Left ventricle myocardium inferior (tissue), 1 donor: ENCODE measurements at regions not wholly inside any gene's neighbourhood (a gene's known extent, or its start where the extent isn't known, plus 50 kb on each side); places are given as distances from the start of the nearest gene placed in this dataset.

Experiments used
- DNase-seq: peaks from one replicate; pipeline ENCODE4 v3.0.0-alpha.2; 2020
- H3K27ac ChIP-seq: fragments of 200-600 bp; replicated peaks from 2 replicates; pipeline ENCODE4 v1.8.0; 2021
- H3K27me3 ChIP-seq: fragments of 200-600 bp; 2 replicates; pipeline ENCODE4 v1.8.0; 2021; ENCODE audit warnings: low read depth
- H3K36me3 ChIP-seq: fragments of 200-600 bp; 2 replicates; pipeline ENCODE4 v1.8.0; 2021
- H3K4me1 ChIP-seq: fragments of 200-600 bp; 2 replicates; pipeline ENCODE4 v1.8.0; 2021
- H3K4me3 ChIP-seq: fragments of 200-600 bp; 2 replicates; pipeline ENCODE4 v1.8.0; 2021; ENCODE audit warnings: mild to moderate bottlenecking, moderate library complexity
- H3K9me3 ChIP-seq: fragments of 200-600 bp; replicated peaks from 2 replicates; pipeline ENCODE4 v1.8.0; 2021
- intact Hi-C: fragments of 100-400 bp; cut with micrococcal nuclease; formaldehyde crosslinking; loops from one replicate; pipeline ENCODE4 v1.11.0; 2022
- TF ChIP-seq, protein P1 (sequence below): fragments of 200-600 bp; IDR thresholded peaks from 2 replicates; pipeline ENCODE4 v1.8.0; 2021; ENCODE audit warnings: antibody characterized with exemption, mild to moderate bottlenecking, borderline replicate concordance
- donor health status: DM: no; HTN: yes; CAD: no; lungs with severe emphysema.

- Histone ChIP-seq H3K27ac (no peak overlapping the region), H3K9me3 (no peaks in the 10 kb centered on the region), H3K27me3 (peaks cover 57% of the 10 kb centered on the region), H3K36me3 (no peaks in the 10 kb centered on the region), H3K4me1 (no peaks in the 10 kb centered on the region), H3K4me3 (no peak overlapping the region)
- intact Hi-C loops = no loop called here
- DNase-seq = no peak
- TF ChIP-seq, protein P1, sequence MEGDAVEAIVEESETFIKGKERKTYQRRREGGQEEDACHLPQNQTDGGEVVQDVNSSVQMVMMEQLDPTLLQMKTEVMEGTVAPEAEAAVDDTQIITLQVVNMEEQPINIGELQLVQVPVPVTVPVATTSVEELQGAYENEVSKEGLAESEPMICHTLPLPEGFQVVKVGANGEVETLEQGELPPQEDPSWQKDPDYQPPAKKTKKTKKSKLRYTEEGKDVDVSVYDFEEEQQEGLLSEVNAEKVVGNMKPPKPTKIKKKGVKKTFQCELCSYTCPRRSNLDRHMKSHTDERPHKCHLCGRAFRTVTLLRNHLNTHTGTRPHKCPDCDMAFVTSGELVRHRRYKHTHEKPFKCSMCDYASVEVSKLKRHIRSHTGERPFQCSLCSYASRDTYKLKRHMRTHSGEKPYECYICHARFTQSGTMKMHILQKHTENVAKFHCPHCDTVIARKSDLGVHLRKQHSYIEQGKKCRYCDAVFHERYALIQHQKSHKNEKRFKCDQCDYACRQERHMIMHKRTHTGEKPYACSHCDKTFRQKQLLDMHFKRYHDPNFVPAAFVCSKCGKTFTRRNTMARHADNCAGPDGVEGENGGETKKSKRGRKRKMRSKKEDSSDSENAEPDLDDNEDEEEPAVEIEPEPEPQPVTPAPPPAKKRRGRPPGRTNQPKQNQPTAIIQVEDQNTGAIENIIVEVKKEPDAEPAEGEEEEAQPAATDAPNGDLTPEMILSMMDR = no peak
These were observed 59.2 kb upstream of the SSX2IP start for GRCh38 chr1:84749427-84749826.

- H3K36me3 ChIP-seq = no peaks in the 10 kb centered on the region
- intact Hi-C loops = no loop called here
- H3K27me3 ChIP-seq = peaks cover 52% of the 10 kb centered on the region
- no peaks in the 10 kb centered on the region for H3K9me3 ChIP-seq
- no peak overlapping the region for H3K27ac ChIP-seq
- no peak overlapping the region for H3K4me3 ChIP-seq
- no peaks in the 10 kb centered on the region for H3K4me1 ChIP-seq
- no peak for DNase-seq
- TF ChIP-seq, protein P1 = no peak
These were observed 58.1 kb upstream of the SSX2IP start for GRCh38 chr1:84748364-84748763.

GRCh38 chr1:84745857-84746256, 55.6 kb upstream of the SSX2IP start:
- TF ChIP-seq, protein P1 = no peak
- H3K4me3 ChIP-seq = no peak overlapping the region
- no peak for DNase-seq
- H3K4me1 ChIP-seq = no peaks in the 10 kb centered on the region
- H3K36me3 ChIP-seq = no peaks in the 10 kb centered on the region
- no peaks in the 10 kb centered on the region for H3K9me3 ChIP-seq
- H3K27me3 ChIP-seq = peaks cover 33% of the 10 kb centered on the region
- intact Hi-C loops = no loop called here
- H3K27ac ChIP-seq = no peak overlapping the region

DNA sequence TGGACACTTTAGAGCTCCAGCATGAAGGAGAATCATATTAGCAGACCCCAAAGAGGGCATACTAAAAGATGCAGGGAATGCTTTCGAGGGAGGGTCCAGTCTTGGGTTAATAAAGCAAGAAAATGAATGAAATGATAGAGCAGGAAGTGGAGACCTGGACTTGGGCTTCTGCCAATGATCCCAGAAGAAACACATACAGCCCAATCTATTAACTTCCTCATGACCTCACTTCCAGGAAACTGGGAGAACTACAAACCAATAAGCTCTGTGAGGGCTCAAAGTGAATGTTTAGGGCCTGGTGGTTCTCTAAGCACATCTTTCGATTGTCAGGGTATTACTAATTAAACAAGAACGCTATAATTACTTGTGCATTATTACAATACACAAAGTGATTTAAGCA, 53.6 kb upstream of the SSX2IP start:
- H3K36me3 ChIP-seq = no peaks in the 10 kb centered on the region
- intact Hi-C loops = no loop called here
- H3K27me3 ChIP-seq = peaks cover 21% of the 10 kb centered on the region
- no peak overlapping the region for H3K27ac ChIP-seq
- no peak for DNase-seq
- H3K4me3 ChIP-seq = no peak overlapping the region
- no peaks in the 10 kb centered on the region for H3K9me3 ChIP-seq
- no peaks in the 10 kb centered on the region for H3K4me1 ChIP-seq
- TF ChIP-seq, protein P1 = no peak

GRCh38 chr1:84742653-84743052, 52.4 kb upstream of the SSX2IP start:
- Histone ChIP-seq H3K27me3 (peaks cover 8% of the 10 kb centered on the region), H3K36me3 (no peaks in the 10 kb centered on the region), H3K4me3 (no peak overlapping the region), H3K4me1 (no peaks in the 10 kb centered on the region), H3K9me3 (no peaks in the 10 kb centered on the region), H3K27ac (no peak overlapping the region)
- intact Hi-C loops = no loop called here
- DNase-seq = no peak
- TF ChIP-seq, protein P1 = no peak

DNA sequence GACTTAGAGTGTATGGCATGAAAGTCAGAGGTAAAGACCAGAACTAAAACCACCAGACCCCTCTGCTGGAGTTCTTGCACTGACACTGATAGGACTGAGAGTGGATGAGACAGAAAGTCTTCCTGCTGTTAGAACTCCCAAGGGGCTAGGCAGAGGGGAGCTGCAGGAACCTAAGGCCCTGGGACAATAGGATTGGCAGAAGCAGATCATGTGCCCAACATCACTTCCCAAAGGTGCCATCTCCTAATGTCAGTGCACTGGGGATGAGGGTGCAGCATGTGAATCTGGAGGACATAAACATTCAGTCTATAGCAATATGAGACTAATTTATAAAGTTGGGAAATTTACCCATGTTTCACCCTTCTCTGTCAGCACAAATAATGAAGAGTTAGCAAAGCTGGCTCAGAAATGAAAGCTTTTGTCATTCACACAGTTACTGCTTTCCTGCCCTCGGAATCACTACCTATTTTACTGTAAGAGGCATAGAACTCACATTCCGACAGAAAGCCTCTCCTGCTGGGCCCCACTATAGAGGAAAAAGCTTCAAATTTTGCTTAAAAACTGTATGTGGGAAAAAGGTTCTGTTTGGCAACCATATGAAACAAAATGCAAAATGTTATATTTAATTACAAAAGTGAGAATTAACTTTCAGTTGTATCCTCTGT, 49.9 kb upstream of the SSX2IP start:
- H3K4me3 ChIP-seq = no peak overlapping the region
- DNase-seq = no peak
- H3K9me3 ChIP-seq = no peaks in the 10 kb centered on the region
- intact Hi-C loops = no loop called here
- no peaks in the 10 kb centered on the region for H3K36me3 ChIP-seq
- TF ChIP-seq, protein P1 = no peak
- peaks cover 3% of the 10 kb centered on the region for H3K27me3 ChIP-seq
- no peak overlapping the region for H3K27ac ChIP-seq
- no peaks in the 10 kb centered on the region for H3K4me1 ChIP-seq
